ENCODE measurements at regions not wholly inside any gene's neighbourhood (a gene's known extent, or its start where the extent isn't known, plus 50 kb on each side); places are given as distances from the start of the nearest gene placed in this dataset.

DNA sequence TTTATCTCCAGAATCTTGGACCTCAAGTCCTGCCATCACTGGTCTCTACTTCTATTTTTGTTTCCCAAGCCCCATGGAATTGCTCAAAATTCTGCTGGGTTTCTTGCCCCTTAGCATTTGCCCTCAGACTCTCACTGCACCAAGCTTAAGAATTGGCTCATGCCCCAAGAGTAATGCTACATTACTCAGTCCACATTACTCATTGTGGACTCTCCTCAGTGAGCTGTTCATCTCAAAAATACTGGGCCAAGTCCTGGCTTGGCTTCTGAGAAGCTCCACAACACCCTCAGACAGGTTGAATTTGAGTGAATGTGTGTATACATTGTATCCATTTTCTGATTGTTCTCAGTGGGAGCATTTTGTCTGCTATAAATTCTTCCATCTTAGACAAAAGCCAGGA, 364.4 kb upstream of the ARHGEF26 start:
- TF ChIP-seq, protein P1, sequence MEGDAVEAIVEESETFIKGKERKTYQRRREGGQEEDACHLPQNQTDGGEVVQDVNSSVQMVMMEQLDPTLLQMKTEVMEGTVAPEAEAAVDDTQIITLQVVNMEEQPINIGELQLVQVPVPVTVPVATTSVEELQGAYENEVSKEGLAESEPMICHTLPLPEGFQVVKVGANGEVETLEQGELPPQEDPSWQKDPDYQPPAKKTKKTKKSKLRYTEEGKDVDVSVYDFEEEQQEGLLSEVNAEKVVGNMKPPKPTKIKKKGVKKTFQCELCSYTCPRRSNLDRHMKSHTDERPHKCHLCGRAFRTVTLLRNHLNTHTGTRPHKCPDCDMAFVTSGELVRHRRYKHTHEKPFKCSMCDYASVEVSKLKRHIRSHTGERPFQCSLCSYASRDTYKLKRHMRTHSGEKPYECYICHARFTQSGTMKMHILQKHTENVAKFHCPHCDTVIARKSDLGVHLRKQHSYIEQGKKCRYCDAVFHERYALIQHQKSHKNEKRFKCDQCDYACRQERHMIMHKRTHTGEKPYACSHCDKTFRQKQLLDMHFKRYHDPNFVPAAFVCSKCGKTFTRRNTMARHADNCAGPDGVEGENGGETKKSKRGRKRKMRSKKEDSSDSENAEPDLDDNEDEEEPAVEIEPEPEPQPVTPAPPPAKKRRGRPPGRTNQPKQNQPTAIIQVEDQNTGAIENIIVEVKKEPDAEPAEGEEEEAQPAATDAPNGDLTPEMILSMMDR (IDR thresholded peaks at IDR 0.05 in 2 of 3, conservative IDR thresholded peaks at IDR 0.05 in 1 of 3; ENCODE audit: control insufficient read depth in 2 of 3, extremely low read depth in 1 of 3, insufficient read depth in 1 of 3, low read depth in 3 of 3, low read length in 3 of 3) = no peak
- TF ChIP-seq SUZ12 (IDR thresholded peaks at IDR 0.05; ENCODE audit: unreplicated experiment) (no peak), EP300 (IDR thresholded peaks at IDR 0.05; ENCODE audit: borderline replicate concordance in 1 of 2, control insufficient read depth in 1 of 2, low read depth in 2 of 2, low read length in 2 of 2) (no peak), ZNF24 (IDR thresholded peaks at IDR 0.05) (no peak)

All from GM12878 (cell line).